Fibroblast of lung (primary cell): ENCODE measurements at regions not wholly inside any gene's neighbourhood (a gene's known extent, or its start where the extent isn't known, plus 50 kb on each side); places are given as distances from the start of the nearest gene placed in this dataset.
A peak's percentile ranks its signal among the peaks of the same experiment; 100 is the strongest.

Source experiments
- DNase-seq, 2 donors: peaks; one replicate each; pipeline versions ENCODE4 v3.0.0 to v3.0.0-alpha.2; 2010; ENCODE audit warnings: low read depth in 2 of 2
- H2AFZ ChIP-seq: 2 replicates; pipeline ENCODE4 v1.5.1; 2012; ENCODE audit warnings: low read length, control low read depth, inconsistent platforms
- H3K27ac ChIP-seq: 2 replicates; pipeline ENCODE4 v1.5.1; 2011; ENCODE audit warnings: low read length, control low read depth; ENCODE audit not compliant: insufficient read depth
- H3K27me3 ChIP-seq: 2 replicates; pipeline ENCODE4 v1.5.1; 2011; ENCODE audit warnings: mild to moderate bottlenecking, low read length; ENCODE audit not compliant: control insufficient read depth, insufficient read depth
- H3K36me3 ChIP-seq: 2 replicates; pipeline ENCODE4 v1.5.1; 2011; ENCODE audit warnings: low read length; ENCODE audit not compliant: control insufficient read depth, insufficient read depth
- H3K4me1 ChIP-seq: 2 replicates; pipeline ENCODE4 v1.5.1; 2011; ENCODE audit warnings: low read length; ENCODE audit not compliant: control insufficient read depth, insufficient read depth; ENCODE audit errors: extremely low read depth
- H3K4me2 ChIP-seq: 2 replicates; pipeline ENCODE4 v1.5.1; 2011; ENCODE audit warnings: low read length, control low read depth; ENCODE audit not compliant: insufficient read depth; ENCODE audit errors: extremely low read depth
- H3K4me3 ChIP-seq, 4 experiments: fragments of 200-600 bp in 1 of 4; sonication (generic) in 1 of 4; replicated peaks in 1 of 4; 2 replicates each; pipeline ENCODE4 v1.5.1; 2011 to 2016; ENCODE audit warnings: low read length in 4 of 4, low read depth in 3 of 4, mild to moderate bottlenecking in 3 of 4, control low read depth in 2 of 4, inconsistent platforms in 1 of 4, mixed read lengths in 1 of 4; ENCODE audit not compliant: insufficient read depth in 1 of 4; ENCODE audit errors: control extremely low read depth in 1 of 4
- H3K79me2 ChIP-seq: 2 replicates; pipeline ENCODE4 v1.5.1; 2012; ENCODE audit warnings: mild to moderate bottlenecking, low read length, inconsistent platforms; ENCODE audit not compliant: control insufficient read depth, insufficient read depth
- H3K9ac ChIP-seq: 2 replicates; pipeline ENCODE4 v1.5.1; 2011; ENCODE audit warnings: mild to moderate bottlenecking, low read length, control low read depth; ENCODE audit not compliant: insufficient read depth
- H3K9me3 ChIP-seq: 2 replicates; pipeline ENCODE4 v1.5.1; 2012; ENCODE audit warnings: low read depth, low read length; ENCODE audit not compliant: control insufficient read depth, insufficient read depth
- H4K20me1 ChIP-seq: 2 replicates; pipeline ENCODE4 v1.5.1; 2011; ENCODE audit warnings: low read length; ENCODE audit not compliant: control insufficient read depth, insufficient read depth; ENCODE audit errors: extremely low read depth
- CTCF ChIP-seq, 2 donors: IDR thresholded peaks in 1 of 2; conservative IDR thresholded peaks in 1 of 2; 1 replicate in 1 of 2; 2 replicates in 1 of 2; pipeline ENCODE4 v1.5.1; 2011 to 2012; ENCODE audit warnings: low read length in 2 of 2, control low read depth in 1 of 2, inconsistent platforms in 1 of 2, low read depth in 1 of 2, mild to moderate bottlenecking in 1 of 2
- EZH2 ChIP-seq: IDR thresholded peaks from 2 replicates; pipeline ENCODE4 v1.5.1; 2012; ENCODE audit warnings: low read length, control low read depth, mild to moderate bottlenecking; ENCODE audit errors: missing control alignments

GRCh38 chr5:103708601-103709000 is 146.0 kb upstream of the NUDT12 start:
- H3K4me1 ChIP-seq: no peaks in the 10 kb centered on the region
- H3K9ac ChIP-seq: no peak overlapping the region
- H3K79me2 ChIP-seq: no peaks in the 10 kb centered on the region
- H3K4me3 ChIP-seq: no peak overlapping the region
- H3K36me3 ChIP-seq: no peaks in the 10 kb centered on the region
- H2AFZ ChIP-seq: no peak overlapping the region
- no peak overlapping the region for H3K4me2 ChIP-seq
- no peak overlapping the region for H3K27ac ChIP-seq
- no peak for DNase-seq
- H3K9me3 ChIP-seq: no peaks in the 10 kb centered on the region
- H3K27me3 ChIP-seq: no peaks in the 10 kb centered on the region
- TF ChIP-seq EZH2 (no peak), CTCF (conservative IDR thresholded peaks at IDR 0.05 in 1 of 2, IDR thresholded peaks at IDR 0.05 in 1 of 2; ENCODE audit: low read depth in 1 of 2, low read length in 2 of 2) (no peak)
- H4K20me1 ChIP-seq: no peaks in the 10 kb centered on the region

DNA sequence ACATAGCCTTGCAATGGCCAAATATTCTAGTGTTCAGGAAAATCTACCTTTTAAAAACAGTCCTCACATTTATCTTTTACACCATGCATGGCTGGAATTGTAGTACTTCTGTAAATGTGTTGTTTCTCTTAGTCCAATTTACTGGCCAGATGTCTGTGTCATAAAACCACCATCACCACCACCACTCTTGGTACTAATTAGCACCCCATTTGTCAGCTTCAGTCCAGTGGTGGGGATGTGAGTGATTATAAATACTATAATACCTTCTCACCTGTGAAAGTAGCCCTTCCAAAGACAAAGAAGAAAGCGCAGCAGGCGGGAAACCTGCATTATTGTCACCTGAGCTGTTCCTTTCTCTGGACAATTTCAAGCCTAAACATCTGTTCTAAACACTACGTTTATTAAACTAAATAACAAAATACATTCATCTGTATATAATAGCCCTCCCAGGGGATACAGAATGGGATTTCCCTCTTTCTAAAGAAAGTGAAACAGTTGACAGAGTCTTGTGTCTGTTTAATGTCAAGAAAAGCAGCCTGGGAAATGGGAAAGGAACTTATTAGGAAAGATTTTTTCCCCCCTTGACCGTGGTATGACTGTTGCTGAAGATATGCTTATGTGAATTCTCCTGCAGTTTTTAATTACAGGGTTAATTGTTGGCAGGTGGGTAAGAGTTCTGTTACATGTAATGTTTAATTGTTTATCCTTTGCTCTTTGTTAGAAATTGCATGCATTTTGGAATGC is 144.5 kb upstream of the NUDT12 start:
- Histone ChIP-seq H3K79me2 (no peaks in the 10 kb centered on the region), H3K9ac (no peak overlapping the region), H3K4me3 (no peak overlapping the region), H3K36me3 (no peaks in the 10 kb centered on the region), H3K4me2 (no peak overlapping the region), H3K9me3 (no peaks in the 10 kb centered on the region), H2AFZ (no peak overlapping the region), H4K20me1 (no peaks in the 10 kb centered on the region), H3K4me1 (no peaks in the 10 kb centered on the region), H3K27ac (no peak overlapping the region), H3K27me3 (no peaks in the 10 kb centered on the region)
- TF ChIP-seq CTCF (conservative IDR thresholded peaks at IDR 0.05 in 1 of 2, IDR thresholded peaks at IDR 0.05 in 1 of 2; ENCODE audit: low read depth in 1 of 2, low read length in 2 of 2): no peak
- no peak for TF ChIP-seq EZH2
- peak in 1 of 2 donors; percentile 3 for DNase-seq

DNA sequence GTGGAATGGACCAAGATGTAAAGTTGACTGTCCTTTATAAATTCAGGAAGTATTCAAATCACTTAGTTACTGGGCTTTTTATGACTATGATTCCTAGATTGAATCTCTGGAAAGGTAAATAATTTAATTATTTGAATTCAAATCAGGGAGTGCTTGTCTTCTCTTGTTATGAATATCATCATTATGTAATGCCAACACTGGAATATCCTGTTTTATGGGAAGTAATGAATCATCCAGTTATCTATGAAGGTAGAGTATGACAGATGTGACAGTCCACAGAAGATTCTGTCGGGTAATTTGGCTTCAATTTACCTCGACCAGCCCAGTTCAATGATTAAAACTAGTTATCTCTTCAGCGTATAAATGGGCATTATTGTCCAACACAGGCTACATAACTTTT is 141.0 kb upstream of the NUDT12 start:
- Histone ChIP-seq H3K4me3 (no peak overlapping the region), H3K27me3 (no peaks in the 10 kb centered on the region), H2AFZ (no peak overlapping the region), H3K4me2 (no peak overlapping the region), H3K36me3 (no peaks in the 10 kb centered on the region), H3K9ac (no peak overlapping the region), H3K79me2 (no peaks in the 10 kb centered on the region), H3K9me3 (no peaks in the 10 kb centered on the region), H3K4me1 (no peaks in the 10 kb centered on the region), H3K27ac (no peak overlapping the region), H4K20me1 (no peaks in the 10 kb centered on the region)
- TF ChIP-seq EZH2 (no peak), CTCF (conservative IDR thresholded peaks at IDR 0.05 in 1 of 2, IDR thresholded peaks at IDR 0.05 in 1 of 2; ENCODE audit: low read depth in 1 of 2, low read length in 2 of 2) (no peak)
- no peak for DNase-seq
